ENCODE measurements at regions not wholly inside any gene's neighbourhood (a gene's known extent, or its start where the extent isn't known, plus 50 kb on each side); places are given as distances from the start of the nearest gene placed in this dataset.

GRCh38 chr16:26569793-26570192, 496.9 kb upstream of the C16orf82 start:
- Mint-ChIP-seq H3K4me1 (peaks cover 4% of the 10 kb centered on the region), H3K36me3 (peaks cover 10% of the 10 kb centered on the region), H3K27me3 (ENCODE audit: low read depth) (no peaks in the 10 kb centered on the region), H3K27ac (no peak overlapping the region), H3K4me3 (no peak overlapping the region), H3K9me3 (peaks cover 16% of the 10 kb centered on the region)
- DNase-seq (ENCODE audit: low spot score) (peak; percentile 36), ATAC-seq (peak; percentile 96)
- CTCF ChIA-PET, result interaction anchor here (0.6 to 1.8 kb wide), 19 partner anchors 9 to 1294 kb away, joined by 3 to 32 read pairs (median 3); no protein-coding TSS in a partner anchor
- POLR2A ChIA-PET, result interaction anchor here (0.6 kb wide), 1 partner anchor 832 kb away, joined by 4 read pairs; no protein-coding TSS in a partner anchor
- TF ChIP-seq FOXK1 (CRISPR knock-in tag; IDR thresholded peaks at IDR 0.05) (no peak), ZNF423 (CRISPR knock-in tag; IDR thresholded peaks at IDR 0.05) (no peak), E2F4 (CRISPR knock-in tag; IDR thresholded peaks at IDR 0.05; ENCODE audit: borderline replicate concordance, low read depth) (no peak), ELF4 (CRISPR knock-in tag; IDR thresholded peaks at IDR 0.05; ENCODE audit: low read depth) (no peak), PRDM15 (CRISPR knock-in tag; IDR thresholded peaks at IDR 0.05) (no peak), SOX15 (CRISPR knock-in tag; IDR thresholded peaks at IDR 0.05) (no peak), TEAD4 (CRISPR knock-in tag; IDR thresholded peaks at IDR 0.05) (no peak), ATF1 (CRISPR knock-in tag; IDR thresholded peaks at IDR 0.05) (no peak), ZNF219 (CRISPR knock-in tag; IDR thresholded peaks at IDR 0.05; ENCODE audit: borderline replicate concordance) (no peak), ARID4B (CRISPR knock-in tag; IDR thresholded peaks at IDR 0.05; ENCODE audit: borderline replicate concordance) (no peak), USF2 (CRISPR knock-in tag; IDR thresholded peaks at IDR 0.05) (peak; percentile 69), TEAD1 (CRISPR knock-in tag; IDR thresholded peaks at IDR 0.05) (peak; percentile 47; the same call in 1 of the 2 replicates), GTF2I (CRISPR knock-in tag; conservative IDR thresholded peaks at IDR 0.05) (peak; percentile 69; the same call in 1 of the 2 replicates), CBFB (CRISPR knock-in tag; IDR thresholded peaks at IDR 0.05; ENCODE audit: low read depth) (no peak), CDX4 (CRISPR knock-in tag; IDR thresholded peaks at IDR 0.05; ENCODE audit: borderline replicate concordance) (no peak), GRHL2 (CRISPR knock-in tag; IDR thresholded peaks at IDR 0.05; ENCODE audit: insufficient replicate concordance, severe bottlenecking) (no peak), ZNF317 (CRISPR knock-in tag; IDR thresholded peaks at IDR 0.05; ENCODE audit: borderline replicate concordance, low read depth) (no peak), IRF2 (CRISPR knock-in tag; IDR thresholded peaks at IDR 0.05; ENCODE audit: borderline replicate concordance, low read depth) (no peak), ZNF671 (CRISPR knock-in tag; IDR thresholded peaks at IDR 0.05) (no peak)
- TF ChIP-seq, protein P1, sequence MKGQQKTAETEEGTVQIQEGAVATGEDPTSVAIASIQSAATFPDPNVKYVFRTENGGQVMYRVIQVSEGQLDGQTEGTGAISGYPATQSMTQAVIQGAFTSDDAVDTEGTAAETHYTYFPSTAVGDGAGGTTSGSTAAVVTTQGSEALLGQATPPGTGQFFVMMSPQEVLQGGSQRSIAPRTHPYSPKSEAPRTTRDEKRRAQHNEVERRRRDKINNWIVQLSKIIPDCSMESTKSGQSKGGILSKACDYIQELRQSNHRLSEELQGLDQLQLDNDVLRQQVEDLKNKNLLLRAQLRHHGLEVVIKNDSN (CRISPR knock-in tag; IDR thresholded peaks at IDR 0.05), result peak; percentile 67
- TF ChIP-seq, protein P2, sequence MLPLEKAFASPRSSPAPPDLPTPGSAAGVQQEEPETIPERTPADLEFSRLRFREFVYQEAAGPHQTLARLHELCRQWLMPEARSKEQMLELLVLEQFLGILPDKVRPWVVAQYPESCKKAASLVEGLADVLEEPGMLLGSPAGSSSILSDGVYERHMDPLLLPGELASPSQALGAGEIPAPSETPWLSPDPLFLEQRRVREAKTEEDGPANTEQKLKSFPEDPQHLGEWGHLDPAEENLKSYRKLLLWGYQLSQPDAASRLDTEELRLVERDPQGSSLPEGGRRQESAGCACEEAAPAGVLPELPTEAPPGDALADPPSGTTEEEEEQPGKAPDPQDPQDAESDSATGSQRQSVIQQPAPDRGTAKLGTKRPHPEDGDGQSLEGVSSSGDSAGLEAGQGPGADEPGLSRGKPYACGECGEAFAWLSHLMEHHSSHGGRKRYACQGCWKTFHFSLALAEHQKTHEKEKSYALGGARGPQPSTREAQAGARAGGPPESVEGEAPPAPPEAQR (CRISPR knock-in tag; IDR thresholded peaks at IDR 0.05), result no peak
- TF ChIP-seq, protein P3, sequence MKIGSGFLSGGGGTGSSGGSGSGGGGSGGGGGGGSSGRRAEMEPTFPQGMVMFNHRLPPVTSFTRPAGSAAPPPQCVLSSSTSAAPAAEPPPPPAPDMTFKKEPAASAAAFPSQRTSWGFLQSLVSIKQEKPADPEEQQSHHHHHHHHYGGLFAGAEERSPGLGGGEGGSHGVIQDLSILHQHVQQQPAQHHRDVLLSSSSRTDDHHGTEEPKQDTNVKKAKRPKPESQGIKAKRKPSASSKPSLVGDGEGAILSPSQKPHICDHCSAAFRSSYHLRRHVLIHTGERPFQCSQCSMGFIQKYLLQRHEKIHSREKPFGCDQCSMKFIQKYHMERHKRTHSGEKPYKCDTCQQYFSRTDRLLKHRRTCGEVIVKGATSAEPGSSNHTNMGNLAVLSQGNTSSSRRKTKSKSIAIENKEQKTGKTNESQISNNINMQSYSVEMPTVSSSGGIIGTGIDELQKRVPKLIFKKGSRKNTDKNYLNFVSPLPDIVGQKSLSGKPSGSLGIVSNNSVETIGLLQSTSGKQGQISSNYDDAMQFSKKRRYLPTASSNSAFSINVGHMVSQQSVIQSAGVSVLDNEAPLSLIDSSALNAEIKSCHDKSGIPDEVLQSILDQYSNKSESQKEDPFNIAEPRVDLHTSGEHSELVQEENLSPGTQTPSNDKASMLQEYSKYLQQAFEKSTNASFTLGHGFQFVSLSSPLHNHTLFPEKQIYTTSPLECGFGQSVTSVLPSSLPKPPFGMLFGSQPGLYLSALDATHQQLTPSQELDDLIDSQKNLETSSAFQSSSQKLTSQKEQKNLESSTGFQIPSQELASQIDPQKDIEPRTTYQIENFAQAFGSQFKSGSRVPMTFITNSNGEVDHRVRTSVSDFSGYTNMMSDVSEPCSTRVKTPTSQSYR (CRISPR knock-in tag; IDR thresholded peaks at IDR 0.05), result no peak
